ENCODE measurements at regions not wholly inside any gene's neighbourhood (a gene's known extent, or its start where the extent isn't known, plus 50 kb on each side); places are given as distances from the start of the nearest gene placed in this dataset.

DNA sequence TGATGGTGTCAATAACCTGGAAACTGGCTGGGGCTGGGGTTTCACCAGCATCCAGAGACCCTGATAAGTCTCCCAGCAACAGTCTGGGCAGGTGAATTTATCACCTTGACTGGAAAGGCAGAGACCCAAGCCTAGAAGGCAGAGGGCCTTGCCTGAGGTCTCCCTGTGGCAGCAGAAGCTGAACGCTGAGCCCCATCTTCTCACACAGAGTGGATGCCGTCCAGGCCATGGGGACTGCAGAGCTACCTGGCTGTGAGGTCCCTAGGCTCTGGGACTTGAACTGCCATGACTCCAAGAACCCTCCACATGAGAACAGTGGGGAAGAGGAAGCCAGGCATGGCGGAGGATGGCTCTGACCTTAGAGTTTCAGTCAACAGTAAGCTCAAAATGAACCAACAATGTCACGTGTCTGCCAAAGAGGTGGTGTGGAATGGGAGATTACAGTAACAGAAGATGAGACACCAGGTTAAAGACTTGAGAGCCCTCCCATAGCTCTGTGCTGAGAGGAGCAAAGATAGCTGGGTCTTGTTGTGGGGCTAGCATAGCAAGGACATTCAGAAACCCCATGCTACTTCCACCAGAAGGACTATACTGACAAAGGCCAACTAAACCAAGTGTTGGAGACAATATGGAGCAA, 79.1 kb upstream of the LINC01488 start:
- no peak for TF ChIP-seq CTCF (IDR thresholded peaks at IDR 0.05; ENCODE audit: insufficient read depth, low read length)
- no peak overlapping the region for H3K4me3 ChIP-seq (ENCODE audit: low read depth, low read length)
- no peak for DNase-seq (ENCODE audit: low read depth)

DNA sequence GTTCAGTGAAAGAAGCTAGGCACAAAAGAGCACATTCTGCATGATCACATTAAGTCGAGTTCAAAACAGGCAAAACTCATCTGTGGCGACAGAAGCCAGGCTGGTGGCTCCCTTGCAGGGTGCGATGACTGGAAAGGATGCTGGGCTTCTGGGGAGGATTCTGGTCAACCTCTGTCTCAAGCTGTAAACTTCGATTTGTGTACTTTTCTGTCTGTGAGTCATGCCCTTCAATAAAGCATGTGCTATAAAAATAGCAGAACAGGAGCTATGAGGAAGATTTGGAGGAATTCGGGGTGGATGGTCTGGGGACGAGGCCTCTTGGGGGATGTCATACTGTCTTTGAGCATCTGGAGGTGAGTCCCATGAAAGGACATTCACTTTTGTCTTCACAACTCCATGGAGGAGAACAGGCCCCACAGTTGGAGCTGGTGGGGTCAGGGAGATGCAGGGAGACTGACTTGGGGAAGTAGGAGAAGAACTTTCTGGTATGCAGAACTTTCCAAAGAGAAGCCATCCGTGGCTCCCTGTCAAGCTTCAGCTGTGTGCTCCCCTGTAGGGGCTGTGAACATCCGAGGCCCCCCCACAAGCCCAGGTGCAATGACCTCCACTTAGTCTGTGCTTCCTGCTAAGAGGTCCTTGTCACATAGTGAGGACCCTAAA, 77.8 kb upstream of the LINC01488 start:
- no peak for DNase-seq (ENCODE audit: low read depth)
- TF ChIP-seq CTCF (IDR thresholded peaks at IDR 0.05; ENCODE audit: insufficient read depth, low read length), result no peak

DNA sequence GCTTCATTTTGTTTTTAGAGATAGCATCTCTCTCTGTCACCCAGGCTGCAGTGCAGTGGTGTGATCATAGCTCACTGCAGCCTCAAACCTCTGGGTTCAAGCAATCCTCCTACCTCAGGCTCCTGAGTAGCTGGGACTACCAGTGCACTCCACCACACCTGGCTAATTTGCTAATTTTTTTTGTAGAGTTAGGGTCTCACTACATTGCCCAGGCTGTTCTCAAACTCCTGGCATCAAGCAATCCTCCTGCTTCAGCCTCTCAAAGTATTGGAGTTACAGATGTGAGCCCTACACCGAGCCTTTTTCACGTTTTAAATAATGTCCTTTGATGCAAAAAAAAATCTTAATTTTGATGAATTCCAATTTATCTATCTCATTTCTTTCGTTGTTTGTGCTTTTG, 75.4 kb upstream of the LINC01488 start:
- TF ChIP-seq CTCF (IDR thresholded peaks at IDR 0.05; ENCODE audit: insufficient read depth, low read length), result no peak
- H3K4me3 ChIP-seq (ENCODE audit: low read depth, low read length), result no peak overlapping the region
- DNase-seq (ENCODE audit: low read depth), result no peak

More for the DNA sequence above, 77.8 kb upstream of the LINC01488 start:
- H3K4me3 ChIP-seq (ENCODE audit: low read depth, low read length), result no peak overlapping the region

GRCh38 chr11:69409812-69410645, 71.4 kb upstream of the LINC01488 start:
- H3K4me3 ChIP-seq (ENCODE audit: low read depth, low read length), result no peak overlapping the region
- DNase-seq (ENCODE audit: low read depth), result no peak
- TF ChIP-seq CTCF (IDR thresholded peaks at IDR 0.05; ENCODE audit: insufficient read depth, low read length), result no peak

- TF ChIP-seq CTCF (IDR thresholded peaks at IDR 0.05; ENCODE audit: insufficient read depth, low read length), result no peak
- no peak for DNase-seq (ENCODE audit: low read depth)
- no peak overlapping the region for H3K4me3 ChIP-seq (ENCODE audit: low read depth, low read length)
Measured at GRCh38 chr11:69411257-69411924, 70.1 kb upstream of the LINC01488 start.

DNA sequence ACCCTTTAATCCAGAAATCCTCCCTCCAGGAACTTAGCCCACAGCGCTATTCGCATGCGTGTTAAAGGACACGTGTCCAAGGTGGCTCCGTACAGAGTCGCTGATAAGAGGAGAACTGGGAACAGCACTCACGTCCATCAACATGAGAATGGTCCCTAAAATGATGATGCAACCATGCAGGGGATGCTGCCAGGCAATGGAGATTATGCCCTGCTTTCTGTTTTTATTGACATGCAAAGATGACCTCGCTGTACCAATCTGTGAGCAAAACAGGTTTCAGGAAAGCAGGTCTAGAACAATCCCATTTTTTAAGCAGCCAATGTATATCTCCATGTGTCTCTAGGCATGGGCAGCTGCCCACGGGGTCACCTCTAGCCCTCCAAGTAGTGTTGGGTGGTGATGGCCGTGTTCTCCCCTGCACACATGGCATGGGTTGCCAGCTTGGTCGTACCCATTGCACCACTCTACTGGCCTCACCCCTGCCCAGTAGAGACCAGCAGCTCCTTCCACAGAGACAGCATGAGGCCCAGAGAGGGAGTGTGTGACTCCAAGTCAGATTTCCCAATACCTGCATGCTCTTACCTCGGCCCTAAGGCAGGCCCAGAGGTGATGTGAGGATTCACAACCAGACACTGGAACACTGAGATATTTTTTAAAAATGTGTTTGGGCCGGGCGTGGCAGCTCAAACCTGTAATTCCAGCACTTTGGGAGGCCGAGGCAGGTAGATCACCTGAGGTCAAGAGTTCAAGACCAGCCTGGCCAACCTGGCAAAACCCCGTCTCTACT, 68.3 kb upstream of the LINC01488 start:
- no peak for DNase-seq (ENCODE audit: low read depth)
- no peak for TF ChIP-seq CTCF (IDR thresholded peaks at IDR 0.05; ENCODE audit: insufficient read depth, low read length)
- no peak overlapping the region for H3K4me3 ChIP-seq (ENCODE audit: low read depth, low read length)
